HUDEP-2 (cell line): ENCODE measurements at regions not wholly inside any gene's neighbourhood (a gene's known extent, or its start where the extent isn't known, plus 50 kb on each side); places are given as distances from the start of the nearest gene placed in this dataset.

Experiments
- DNase-seq, 76 experiments: peaks; one replicate each; lab custom pipeline; 2025; ENCODE audit not compliant: unreplicated experiment in 76 of 76; lab: John Stamatoyannopoulos, UW

DNA sequence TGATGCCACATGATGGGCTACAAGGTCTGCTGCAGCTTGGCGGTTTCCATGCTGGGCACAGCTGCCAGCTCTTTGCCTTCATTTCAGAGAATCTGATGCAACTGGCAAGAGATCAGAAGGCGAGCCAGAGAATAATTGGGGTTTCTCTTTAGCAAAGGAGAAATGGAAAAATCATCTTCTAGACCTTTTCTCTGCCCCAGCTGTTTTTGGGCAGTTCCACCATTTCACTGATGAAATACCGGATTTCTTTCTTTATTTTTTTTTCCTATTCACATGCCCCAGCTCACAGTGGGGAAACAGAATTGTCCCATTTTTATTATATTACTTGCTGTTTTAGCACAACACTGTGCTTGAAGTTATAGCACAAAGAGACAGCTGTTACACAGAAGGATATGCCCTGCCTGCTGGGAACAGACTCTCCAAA, 439.3 kb upstream of the GOT2 start:
- no peak for DNase-seq

- no peak for DNase-seq
Observed at GRCh38 chr16:59170099-59170712, 436.1 kb upstream of the GOT2 start.

DNA sequence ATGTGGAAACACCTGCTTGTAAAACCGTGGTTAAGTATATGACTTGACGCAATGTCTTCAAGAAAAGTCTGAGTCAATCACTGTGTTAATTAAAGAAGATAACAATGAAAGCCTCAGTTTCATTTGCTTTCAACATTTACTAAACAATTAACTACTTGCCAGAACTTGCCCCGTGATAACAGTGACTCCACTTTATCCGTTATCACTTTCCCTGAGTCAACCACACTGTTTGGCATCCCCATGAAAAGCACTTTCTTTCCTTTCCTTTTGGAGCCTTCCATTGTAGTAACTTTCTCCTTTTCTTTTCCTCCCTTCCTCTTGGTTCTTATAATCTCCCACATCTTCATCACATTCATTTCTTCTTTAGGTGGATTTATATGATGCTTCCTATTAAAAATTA, 435.1 kb upstream of the GOT2 start:
- no peak for DNase-seq

DNA sequence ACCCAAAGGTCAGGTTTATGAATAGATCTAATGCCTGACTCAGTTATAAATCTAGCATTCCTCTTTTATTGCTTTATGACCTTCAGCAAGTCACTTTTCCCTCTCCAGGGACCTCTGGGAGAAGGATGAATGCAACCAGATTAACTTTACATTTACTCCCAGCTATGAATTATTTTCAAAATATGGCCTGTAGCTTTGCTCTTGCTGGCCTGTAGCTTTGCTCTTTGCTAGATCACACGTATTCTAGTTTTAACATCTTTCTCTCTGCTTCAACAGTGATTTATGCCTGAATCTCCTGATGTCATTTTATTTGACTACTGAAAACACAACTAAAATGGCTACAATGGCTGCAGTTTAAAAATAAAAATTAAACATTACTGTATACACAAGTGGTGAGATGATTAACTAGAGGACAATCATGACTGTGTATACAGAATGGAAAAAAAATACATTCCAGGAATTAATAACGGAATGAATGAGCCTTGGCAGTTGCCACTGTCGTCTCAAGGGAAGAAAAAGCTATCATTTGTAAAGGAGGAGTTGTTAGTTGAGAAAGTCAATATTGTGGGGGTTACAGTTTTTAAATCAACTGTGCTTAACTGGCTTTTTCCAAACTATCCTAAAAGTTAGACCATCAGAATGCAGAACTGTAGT, 434.5 kb upstream of the GOT2 start:
- DNase-seq: no peak

GRCh38 chr16:59164461-59164860, 430.3 kb upstream of the GOT2 start:
- DNase-seq: peak in 3 of 76 experiments; percentile 1 to 7 (median 3)

DNA sequence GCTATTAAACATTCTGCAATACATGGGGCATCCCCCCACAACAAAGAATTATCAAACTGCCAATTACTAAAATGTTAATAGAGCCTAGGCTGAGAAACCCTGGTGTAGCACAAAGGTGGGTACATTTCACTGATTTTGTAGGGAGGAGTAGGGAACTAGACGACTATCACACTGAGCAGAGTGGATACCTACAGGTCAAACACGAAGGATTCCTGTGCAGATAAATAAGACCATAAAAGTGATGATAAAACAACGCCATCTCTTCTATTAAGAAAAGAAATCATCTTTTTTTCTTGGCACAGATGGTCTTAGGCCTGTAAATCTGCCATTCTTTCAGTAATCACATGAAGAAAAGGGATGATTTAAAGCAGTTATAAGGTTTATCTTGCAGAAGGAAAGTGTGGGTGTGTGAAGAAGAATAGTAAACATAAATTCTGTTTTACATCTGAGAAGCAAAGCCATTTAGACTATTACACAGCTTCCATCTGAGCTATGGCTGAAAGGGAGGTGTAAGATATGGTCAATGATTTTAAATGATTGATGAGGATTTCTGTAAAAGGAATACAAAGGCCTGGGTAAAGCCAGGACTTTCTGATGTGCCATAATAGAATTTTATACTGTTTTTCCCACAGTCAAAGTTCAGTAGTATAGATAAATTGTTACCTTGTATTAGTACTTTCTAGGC, 429.4 kb upstream of the GOT2 start:
- no peak for DNase-seq

DNA sequence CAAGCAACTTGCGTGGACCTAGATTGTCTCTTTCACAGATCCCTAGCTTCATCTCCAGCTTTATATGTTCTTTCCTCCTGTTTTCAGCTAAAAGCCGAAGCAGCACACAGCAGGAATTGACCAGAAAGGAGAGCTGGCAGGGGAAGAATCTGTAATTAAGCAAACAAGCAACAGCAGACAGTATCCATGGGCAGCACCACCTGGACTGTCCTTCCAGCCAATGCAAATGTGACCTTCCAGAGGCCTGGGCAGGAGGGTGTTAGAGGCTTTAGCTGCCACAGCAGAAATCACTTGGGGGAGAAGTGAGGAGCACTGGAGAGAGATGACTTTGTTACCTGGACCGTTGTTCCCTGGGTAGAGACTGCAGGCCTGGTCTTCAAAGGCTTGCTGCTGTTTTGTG, 427.6 kb upstream of the GOT2 start:
- DNase-seq: no peak

DNA sequence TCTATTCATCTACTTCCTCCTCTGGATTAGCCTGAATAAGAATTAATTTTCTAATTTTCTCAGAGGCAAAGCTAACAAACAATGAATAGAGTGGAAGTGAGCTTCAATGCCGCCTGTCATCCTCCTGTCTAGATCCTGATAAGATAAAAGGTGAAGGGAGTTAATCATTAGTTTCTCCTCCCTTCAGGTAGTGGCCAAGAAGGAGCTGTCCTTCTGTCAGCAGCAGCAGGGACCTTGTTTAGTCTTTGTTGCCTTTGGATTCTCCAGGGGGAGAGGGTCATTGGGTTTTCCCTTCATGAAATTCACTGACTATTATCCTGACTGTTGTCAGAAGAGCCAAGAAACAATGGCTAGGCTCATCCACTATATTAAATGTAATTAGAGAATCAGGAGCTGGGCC, 420.2 kb upstream of the GOT2 start:
- no peak for DNase-seq

DNA sequence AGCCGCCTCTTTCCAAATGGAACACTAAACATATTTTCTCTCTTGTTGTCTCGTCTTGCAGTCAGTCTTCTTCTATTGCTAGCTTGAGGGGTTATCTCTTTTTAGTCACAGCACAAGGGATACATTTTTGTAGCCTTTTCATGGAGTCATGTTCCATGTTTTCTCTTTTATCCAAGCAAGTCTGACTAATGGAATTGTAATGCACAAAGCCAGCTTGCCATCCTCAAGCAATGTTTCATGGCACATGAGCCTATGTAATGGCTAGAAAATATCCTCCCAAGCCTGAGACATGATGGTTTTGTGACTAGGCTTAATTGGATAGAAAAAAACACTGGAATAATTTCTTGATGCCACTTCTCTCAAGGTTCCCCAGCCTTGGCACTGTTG, 414.6 kb upstream of the GOT2 start:
- no peak for DNase-seq

GRCh38 chr16:59148056-59148768, 414.1 kb upstream of the GOT2 start:
- DNase-seq: no peak

DNA sequence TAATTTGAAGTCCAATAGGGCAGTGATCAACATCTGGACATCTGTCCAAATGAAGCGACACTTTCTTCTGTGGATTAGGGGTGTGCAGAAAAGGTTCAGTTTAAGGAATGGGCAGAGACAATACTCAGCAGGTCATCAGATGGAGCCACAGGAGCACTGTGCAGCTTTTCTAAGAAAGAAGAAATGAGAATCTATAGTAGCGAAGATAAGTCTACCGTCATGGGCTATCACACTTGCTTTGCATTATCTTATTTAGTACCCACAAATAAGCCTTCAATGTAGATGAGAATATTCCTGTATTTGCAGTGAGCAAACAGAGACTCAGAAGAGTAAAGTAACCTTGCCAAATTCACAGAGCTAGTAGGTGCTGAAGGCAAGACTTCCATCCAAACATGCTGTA, 412.0 kb upstream of the GOT2 start:
- DNase-seq: no peak

DNA sequence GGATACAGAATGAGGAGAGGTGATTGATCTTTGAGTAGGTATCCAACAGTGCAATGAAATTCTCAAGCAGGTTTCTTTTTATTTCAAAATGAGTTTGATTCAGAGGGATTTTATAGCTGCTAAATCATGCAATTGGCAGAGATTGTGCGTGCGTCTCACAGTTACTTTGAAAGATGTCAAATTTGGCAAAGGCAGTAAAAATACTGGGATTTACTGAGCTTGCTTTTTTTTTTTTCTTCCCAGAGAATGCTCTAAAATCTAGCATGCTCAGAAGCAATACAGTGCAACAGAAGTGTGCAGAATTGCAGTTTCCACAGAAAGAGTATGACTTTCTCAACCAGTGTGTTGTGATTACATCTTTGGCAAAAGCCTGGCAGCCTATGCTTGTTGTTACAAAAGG, 410.7 kb upstream of the GOT2 start:
- DNase-seq: no peak

- DNase-seq: no peak
Observed at GRCh38 chr16:59144326-59144725, 410.2 kb upstream of the GOT2 start.

GRCh38 chr16:59126486-59126885, 392.4 kb upstream of the GOT2 start:
- no peak for DNase-seq

DNA sequence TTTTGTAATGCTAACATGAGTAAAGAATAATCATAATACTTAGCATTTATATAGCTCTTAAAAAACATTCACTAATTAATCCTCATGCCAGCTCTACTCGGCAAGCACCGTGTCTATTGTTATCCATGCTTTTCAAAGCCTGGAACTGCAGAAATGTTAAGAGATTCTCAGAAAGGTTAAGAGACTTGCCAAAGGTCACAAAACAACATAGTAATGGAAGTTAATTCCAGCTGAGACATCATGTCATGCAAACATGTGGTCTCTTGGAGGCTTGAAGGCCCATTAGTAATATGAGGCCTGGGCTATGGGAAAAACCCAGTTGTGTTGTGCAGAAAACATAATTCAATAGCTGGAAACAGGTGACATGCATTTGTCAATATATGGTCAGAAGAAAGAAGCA, 389.9 kb upstream of the GOT2 start:
- no peak for DNase-seq

- no peak for DNase-seq
Observed at GRCh38 chr16:59123479-59123878, 389.4 kb upstream of the GOT2 start.

GRCh38 chr16:59122262-59122537, 388.1 kb upstream of the GOT2 start:
- DNase-seq: no peak

DNA sequence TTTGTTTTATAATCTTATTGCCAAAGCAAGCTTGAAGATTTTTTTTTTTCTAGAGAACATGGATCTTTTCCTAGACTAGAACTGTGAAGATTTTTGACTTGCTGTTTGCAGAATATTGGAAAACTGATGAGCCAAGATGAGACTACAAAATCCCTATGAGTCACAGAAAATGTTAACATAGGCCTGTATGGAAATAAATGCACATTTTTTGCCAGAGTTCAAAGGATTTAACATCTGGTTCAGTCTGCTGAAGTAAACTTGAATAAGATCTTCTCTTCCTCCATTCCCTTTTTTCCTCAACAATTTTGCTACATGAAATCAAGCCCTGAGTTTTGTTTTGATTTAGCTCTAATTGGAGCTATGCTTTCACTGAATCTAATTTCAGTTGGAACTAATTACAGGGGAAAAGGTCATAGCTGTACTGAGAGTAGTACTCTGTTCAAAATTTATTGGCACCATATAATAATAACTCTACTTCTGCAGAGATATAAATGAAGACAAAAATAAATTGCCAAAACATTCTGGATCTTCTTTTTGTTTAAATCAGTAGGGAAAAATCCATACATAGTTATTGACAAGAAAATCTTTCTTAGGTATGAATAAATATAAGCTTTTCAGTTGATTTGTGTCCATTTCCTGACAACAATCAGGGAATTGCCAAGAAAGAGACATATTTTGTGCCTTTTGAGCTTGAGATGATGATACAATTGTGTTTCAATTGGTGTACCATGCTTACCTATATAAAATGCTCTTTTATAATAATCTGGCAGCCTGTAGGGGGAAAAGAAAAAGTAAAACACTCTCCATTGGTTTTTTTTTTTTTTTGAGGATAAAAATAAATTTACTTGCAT, 387.5 kb upstream of the GOT2 start:
- DNase-seq: no peak

GRCh38 chr16:59116744-59117143, 382.6 kb upstream of the GOT2 start:
- DNase-seq: no peak

GRCh38 chr16:59114790-59115189, 380.7 kb upstream of the GOT2 start:
- no peak for DNase-seq
